GM23338 (cell line): ENCODE measurements at regions not wholly inside any gene's neighbourhood (a gene's known extent, or its start where the extent isn't known, plus 50 kb on each side); places are given as distances from the start of the nearest gene placed in this dataset.

Experiments
- ATAC-seq: fragments of 200-7000 bp; cut with Tn5 transposase; 3 replicates; pipeline ENCODE4 v1.9.1; 2020
- DNase-seq: peaks from one replicate; pipeline ENCODE4 v3.0.0-alpha.2; 2015; ENCODE audit warnings: low spot score
- H2AFZ ChIP-seq: fragments of 200-600 bp; sonication (generic); 2 replicates; pipeline ENCODE4 v1.8.0; 2016; ENCODE audit warnings: antibody characterized with exemption, mild to moderate bottlenecking, moderate library complexity
- H3F3A ChIP-seq: fragments of 200-600 bp; sonication (generic); replicated peaks from 2 replicates; pipeline ENCODE4 v1.8.0; 2017; ENCODE audit warnings: antibody characterized with exemption, mixed run types, low read depth
- H3K27ac ChIP-seq: fragments of 200-600 bp; sonication (generic); 2 replicates; pipeline ENCODE4 v1.6.1; 2016; ENCODE audit warnings: low read depth
- H3K27me3 ChIP-seq: fragments of 200-600 bp; sonication (generic); 2 replicates; pipeline ENCODE4 v1.8.0; 2016; ENCODE audit warnings: mild to moderate bottlenecking, mixed run types, moderate library complexity; ENCODE audit not compliant: insufficient read depth
- H3K36me3 ChIP-seq: fragments of 200-600 bp; sonication (generic); 2 replicates; pipeline ENCODE4 v1.8.0; 2016; ENCODE audit warnings: mild to moderate bottlenecking; ENCODE audit not compliant: insufficient read depth
- H3K4me1 ChIP-seq: fragments of 200-600 bp; sonication (generic); 2 replicates; pipeline ENCODE4 v1.8.0; 2016; ENCODE audit warnings: mild to moderate bottlenecking, moderate library complexity; ENCODE audit not compliant: insufficient read depth
- H3K4me2 ChIP-seq: fragments of 200-600 bp; sonication (generic); 2 replicates; pipeline ENCODE4 v1.7.1; 2017; ENCODE audit warnings: mixed run types
- H3K4me3 ChIP-seq: fragments of 200-600 bp; sonication (generic); 2 replicates; pipeline ENCODE4 v1.6.1; 2016; ENCODE audit warnings: mixed run types
- H3K79me2 ChIP-seq: fragments of 200-600 bp; sonication (generic); replicated peaks from 2 replicates; pipeline ENCODE4 v1.8.0; 2017; ENCODE audit warnings: mild to moderate bottlenecking; ENCODE audit not compliant: insufficient read depth
- H3K9me2 ChIP-seq: fragments of 200-600 bp; sonication (generic); 2 replicates; pipeline ENCODE4 v1.8.0; 2017; ENCODE audit not compliant: insufficient read depth
- H4K20me1 ChIP-seq: fragments of 200-600 bp; sonication (generic); replicated peaks from 2 replicates; pipeline ENCODE4 v1.8.0; 2017; ENCODE audit warnings: mild to moderate bottlenecking; ENCODE audit not compliant: insufficient read depth
- H3K27ac Mint-ChIP-seq: 2 replicates; pipeline ENCODE4 v1.8.0; 2020; ENCODE audit warnings: inconsistent platforms, mild to moderate bottlenecking, moderate library complexity, mixed read lengths
- H3K27me3 Mint-ChIP-seq: 3 replicates; pipeline ENCODE4 v1.8.0; 2022; ENCODE audit warnings: low read depth, mild to moderate bottlenecking, moderate library complexity, mixed read lengths, inconsistent platforms; ENCODE audit not compliant: insufficient read depth, poor library complexity
- H3K36me3 Mint-ChIP-seq: 3 replicates; pipeline ENCODE4 v1.8.0; 2021; ENCODE audit warnings: low read depth, mild to moderate bottlenecking, inconsistent platforms, moderate library complexity, mixed read lengths
- H3K4me1 Mint-ChIP-seq: 3 replicates; pipeline ENCODE4 v1.8.0; 2020; ENCODE audit warnings: mild to moderate bottlenecking, inconsistent platforms, mixed read lengths
- H3K4me3 Mint-ChIP-seq: 3 replicates; pipeline ENCODE4 v1.8.0; 2021; ENCODE audit warnings: moderate library complexity, mild to moderate bottlenecking, inconsistent platforms, mixed read lengths
- H3K9me3 Mint-ChIP-seq: 3 replicates; pipeline ENCODE4 v1.8.0; 2020; ENCODE audit warnings: moderate library complexity, mild to moderate bottlenecking, inconsistent platforms, mixed read lengths
- CTCF ChIP-seq, 2 experiments: fragments of 200-600 bp in 1 of 2; sonication (generic) in 1 of 2; conservative IDR thresholded peaks; 2 replicates each; pipeline versions ENCODE4 v1.5.1 to v1.6.1; 2016 to 2017; ENCODE audit warnings: antibody characterized with exemption in 2 of 2, low read depth in 2 of 2, mild to moderate bottlenecking in 2 of 2, moderate library complexity in 1 of 2
- EZH2phosphoT487 ChIP-seq: fragments of 200-600 bp; sonication (generic); IDR thresholded peaks from one replicate; pipeline ENCODE4 v1.8.1; 2018; ENCODE audit warnings: antibody characterized with exemption; ENCODE audit not compliant: unreplicated experiment
- NANOG ChIP-seq: IDR thresholded peaks from 2 replicates; pipeline ENCODE4 v1.6.1; 2016; ENCODE audit warnings: antibody characterized with exemption, borderline replicate concordance
- POLR2AphosphoS5 ChIP-seq: IDR thresholded peaks from 2 replicates; pipeline ENCODE4 v1.6.1; 2016; ENCODE audit warnings: antibody characterized with exemption, low read depth
- ZNF114 ChIP-seq: fragments of 250-450 bp; sonication (Bioruptor Pico); IDR thresholded peaks from 2 replicates; pipeline ENCODE4 v1.5.0; 2020; ENCODE audit warnings: mild to moderate bottlenecking, moderate library complexity
- TF ChIP-seq, protein P1 (sequence below): fragments of 250-450 bp; sonication (Bioruptor Pico); IDR thresholded peaks from 2 replicates; pipeline ENCODE4 v1.5.0; 2020; ENCODE audit warnings: mild to moderate bottlenecking, moderate library complexity
- TF ChIP-seq, protein P2 (sequence below): IDR thresholded peaks from 2 replicates; pipeline ENCODE4 v1.6.1; 2016; ENCODE audit warnings: antibody characterized with exemption

- TF ChIP-seq, protein P1, sequence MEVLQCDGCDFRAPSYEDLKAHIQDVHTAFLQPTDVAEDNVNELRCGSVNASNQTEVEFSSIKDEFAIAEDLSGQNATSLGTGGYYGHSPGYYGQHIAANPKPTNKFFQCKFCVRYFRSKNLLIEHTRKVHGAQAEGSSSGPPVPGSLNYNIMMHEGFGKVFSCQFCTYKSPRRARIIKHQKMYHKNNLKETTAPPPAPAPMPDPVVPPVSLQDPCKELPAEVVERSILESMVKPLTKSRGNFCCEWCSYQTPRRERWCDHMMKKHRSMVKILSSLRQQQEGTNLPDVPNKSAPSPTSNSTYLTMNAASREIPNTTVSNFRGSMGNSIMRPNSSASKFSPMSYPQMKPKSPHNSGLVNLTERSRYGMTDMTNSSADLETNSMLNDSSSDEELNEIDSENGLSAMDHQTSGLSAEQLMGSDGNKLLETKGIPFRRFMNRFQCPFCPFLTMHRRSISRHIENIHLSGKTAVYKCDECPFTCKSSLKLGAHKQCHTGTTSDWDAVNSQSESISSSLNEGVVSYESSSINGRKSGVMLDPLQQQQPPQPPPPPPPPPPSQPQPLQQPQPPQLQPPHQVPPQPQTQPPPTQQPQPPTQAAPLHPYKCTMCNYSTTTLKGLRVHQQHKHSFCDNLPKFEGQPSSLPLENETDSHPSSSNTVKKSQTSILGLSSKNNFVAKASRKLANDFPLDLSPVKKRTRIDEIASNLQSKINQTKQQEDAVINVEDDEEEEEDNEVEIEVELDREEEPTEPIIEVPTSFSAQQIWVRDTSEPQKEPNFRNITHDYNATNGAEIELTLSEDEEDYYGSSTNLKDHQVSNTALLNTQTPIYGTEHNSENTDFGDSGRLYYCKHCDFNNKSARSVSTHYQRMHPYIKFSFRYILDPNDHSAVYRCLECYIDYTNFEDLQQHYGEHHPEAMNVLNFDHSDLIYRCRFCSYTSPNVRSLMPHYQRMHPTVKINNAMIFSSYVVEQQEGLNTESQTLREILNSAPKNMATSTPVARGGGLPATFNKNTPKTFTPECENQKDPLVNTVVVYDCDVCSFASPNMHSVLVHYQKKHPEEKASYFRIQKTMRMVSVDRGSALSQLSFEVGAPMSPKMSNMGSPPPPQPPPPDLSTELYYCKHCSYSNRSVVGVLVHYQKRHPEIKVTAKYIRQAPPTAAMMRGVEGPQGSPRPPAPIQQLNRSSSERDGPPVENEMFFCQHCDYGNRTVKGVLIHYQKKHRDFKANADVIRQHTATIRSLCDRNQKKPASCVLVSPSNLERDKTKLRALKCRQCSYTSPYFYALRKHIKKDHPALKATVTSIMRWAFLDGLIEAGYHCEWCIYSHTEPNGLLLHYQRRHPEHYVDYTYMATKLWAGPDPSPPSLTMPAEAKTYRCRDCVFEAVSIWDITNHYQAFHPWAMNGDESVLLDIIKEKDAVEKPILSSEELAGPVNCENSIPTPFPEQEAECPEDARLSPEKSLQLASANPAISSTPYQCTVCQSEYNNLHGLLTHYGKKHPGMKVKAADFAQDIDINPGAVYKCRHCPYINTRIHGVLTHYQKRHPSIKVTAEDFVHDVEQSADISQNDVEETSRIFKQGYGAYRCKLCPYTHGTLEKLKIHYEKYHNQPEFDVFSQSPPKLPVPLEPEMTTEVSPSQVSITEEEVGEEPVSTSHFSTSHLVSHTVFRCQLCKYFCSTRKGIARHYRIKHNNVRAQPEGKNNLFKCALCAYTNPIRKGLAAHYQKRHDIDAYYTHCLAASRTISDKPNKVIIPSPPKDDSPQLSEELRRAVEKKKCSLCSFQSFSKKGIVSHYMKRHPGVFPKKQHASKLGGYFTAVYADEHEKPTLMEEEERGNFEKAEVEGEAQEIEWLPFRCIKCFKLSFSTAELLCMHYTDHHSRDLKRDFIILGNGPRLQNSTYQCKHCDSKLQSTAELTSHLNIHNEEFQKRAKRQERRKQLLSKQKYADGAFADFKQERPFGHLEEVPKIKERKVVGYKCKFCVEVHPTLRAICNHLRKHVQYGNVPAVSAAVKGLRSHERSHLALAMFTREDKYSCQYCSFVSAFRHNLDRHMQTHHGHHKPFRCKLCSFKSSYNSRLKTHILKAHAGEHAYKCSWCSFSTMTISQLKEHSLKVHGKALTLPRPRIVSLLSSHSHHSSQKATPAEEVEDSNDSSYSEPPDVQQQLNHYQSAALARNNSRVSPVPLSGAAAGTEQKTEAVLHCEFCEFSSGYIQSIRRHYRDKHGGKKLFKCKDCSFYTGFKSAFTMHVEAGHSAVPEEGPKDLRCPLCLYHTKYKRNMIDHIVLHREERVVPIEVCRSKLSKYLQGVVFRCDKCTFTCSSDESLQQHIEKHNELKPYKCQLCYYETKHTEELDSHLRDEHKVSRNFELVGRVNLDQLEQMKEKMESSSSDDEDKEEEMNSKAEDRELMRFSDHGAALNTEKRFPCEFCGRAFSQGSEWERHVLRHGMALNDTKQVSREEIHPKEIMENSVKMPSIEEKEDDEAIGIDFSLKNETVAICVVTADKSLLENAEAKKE (CRISPR knock-in tag): no peak
Measured at GRCh38 chr12:68465227-68465626, 133.1 kb upstream of the MDM1 start (continued).

GRCh38 chr12:68467514-68467913, 135.4 kb upstream of the MDM1 start:
- DNase-seq (no peak), ATAC-seq (no peak)
- Histone ChIP-seq H3K9me2 (peaks cover 10% of the 10 kb centered on the region), H3K4me3 (no peak overlapping the region), H3K4me2 (no peak overlapping the region), H4K20me1 (no peaks in the 10 kb centered on the region), H3F3A (no peaks in the 10 kb centered on the region), H3K79me2 (no peaks in the 10 kb centered on the region), H3K27me3 (no peaks in the 10 kb centered on the region), H3K4me1 (no peaks in the 10 kb centered on the region), H3K36me3 (no peaks in the 10 kb centered on the region), H2AFZ (no peak overlapping the region), H3K27ac (no peak overlapping the region)
- Mint-ChIP-seq H3K36me3 (no peaks in the 10 kb centered on the region), H3K27ac (no peak overlapping the region), H3K9me3 (no peaks in the 10 kb centered on the region), H3K27me3 (peaks cover 3% of the 10 kb centered on the region), H3K4me3 (no peak overlapping the region), H3K4me1 (peaks cover 3% of the 10 kb centered on the region; the same call in 2 of the 3 replicates)
- TF ChIP-seq EZH2phosphoT487: no peak
- TF ChIP-seq POLR2AphosphoS5: no peak
- TF ChIP-seq, protein P1 (CRISPR knock-in tag): no peak
- no peak for TF ChIP-seq CTCF (conservative IDR thresholded peaks at IDR 0.05; ENCODE audit: low read depth in 2 of 2)
- TF ChIP-seq ZNF114 (CRISPR knock-in tag): no peak
- TF ChIP-seq NANOG: no peak
- TF ChIP-seq, protein P2, sequence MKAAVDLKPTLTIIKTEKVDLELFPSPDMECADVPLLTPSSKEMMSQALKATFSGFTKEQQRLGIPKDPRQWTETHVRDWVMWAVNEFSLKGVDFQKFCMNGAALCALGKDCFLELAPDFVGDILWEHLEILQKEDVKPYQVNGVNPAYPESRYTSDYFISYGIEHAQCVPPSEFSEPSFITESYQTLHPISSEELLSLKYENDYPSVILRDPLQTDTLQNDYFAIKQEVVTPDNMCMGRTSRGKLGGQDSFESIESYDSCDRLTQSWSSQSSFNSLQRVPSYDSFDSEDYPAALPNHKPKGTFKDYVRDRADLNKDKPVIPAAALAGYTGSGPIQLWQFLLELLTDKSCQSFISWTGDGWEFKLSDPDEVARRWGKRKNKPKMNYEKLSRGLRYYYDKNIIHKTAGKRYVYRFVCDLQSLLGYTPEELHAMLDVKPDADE: no peak
